ENCODE measurements at regions not wholly inside any gene's neighbourhood (a gene's known extent, or its start where the extent isn't known, plus 50 kb on each side); places are given as distances from the start of the nearest gene placed in this dataset.

- peak overlapping the region; percentile 46 for H3K27ac Mint-ChIP-seq
- H3F3A ChIP-seq (ENCODE audit: low read depth), result peaks cover 8% of the 10 kb centered on the region
- peaks cover 72% of the 10 kb centered on the region for H3K4me1 Mint-ChIP-seq
These were observed 93.9 kb downstream of the RHOB start for GRCh38 chr2:20540587-20541293.

GRCh38 chr2:20541294-20541640, 94.4 kb downstream of the RHOB start:
- H4K20me1 ChIP-seq (ENCODE audit: low read depth), result no peaks in the 10 kb centered on the region
- no peaks in the 10 kb centered on the region for H3K79me2 ChIP-seq (ENCODE audit: low read depth)
- H3K27ac ChIP-seq, result no peak overlapping the region
- H3K4me2 ChIP-seq, result no peak overlapping the region
- H3F3A ChIP-seq (ENCODE audit: low read depth), result peaks cover 8% of the 10 kb centered on the region
- H3K4me3 Mint-ChIP-seq, result no peak overlapping the region
- peaks cover 2% of the 10 kb centered on the region for H3K9me3 Mint-ChIP-seq
- no peaks in the 10 kb centered on the region for H3K27me3 ChIP-seq
- no peak for DNase-seq (ENCODE audit: low spot score)
- H3K4me3 ChIP-seq, result no peak overlapping the region
- peaks cover 69% of the 10 kb centered on the region for H3K4me1 Mint-ChIP-seq
- H3K9me3 ChIP-seq (ENCODE audit: low read depth), result no peaks in the 10 kb centered on the region
- TF ChIP-seq EZH2 (IDR thresholded peaks at IDR 0.05), result no peak
- TF ChIP-seq EZH2phosphoT487 (IDR thresholded peaks at IDR 0.05), result no peak
- TF ChIP-seq CTCF (IDR thresholded peaks at IDR 0.05), result no peak
- no peaks in the 10 kb centered on the region for H3K36me3 ChIP-seq
- peak overlapping the region; percentile 46 for H3K27ac Mint-ChIP-seq
- H3K9ac ChIP-seq, result no peak overlapping the region
- no peaks in the 10 kb centered on the region for H3K36me3 Mint-ChIP-seq
- H3K4me1 ChIP-seq, result peaks cover 20% of the 10 kb centered on the region
- H2AFZ ChIP-seq (replicated peaks), result no peak overlapping the region
- peaks cover 28% of the 10 kb centered on the region for H3K27me3 Mint-ChIP-seq (ENCODE audit: insufficient read depth, low read depth)

More at GRCh38 chr2:20540587-20541293, 93.9 kb downstream of the RHOB start:
- no peak overlapping the region for H2AFZ ChIP-seq (replicated peaks)
- no peak overlapping the region for H3K4me3 ChIP-seq
- Mint-ChIP-seq H3K9me3 (peaks cover 2% of the 10 kb centered on the region), H3K36me3 (no peaks in the 10 kb centered on the region), H3K27me3 (ENCODE audit: insufficient read depth, low read depth) (peaks cover 33% of the 10 kb centered on the region), H3K4me3 (peak overlapping the region; percentile 33)
- TF ChIP-seq EZH2 (IDR thresholded peaks at IDR 0.05) (no peak), CTCF (IDR thresholded peaks at IDR 0.05) (no peak), EZH2phosphoT487 (IDR thresholded peaks at IDR 0.05) (no peak)
- H3K36me3 ChIP-seq, result no peaks in the 10 kb centered on the region
- H3K9ac ChIP-seq, result no peak overlapping the region
- peaks cover 20% of the 10 kb centered on the region for H3K4me1 ChIP-seq
- no peak for DNase-seq (ENCODE audit: low spot score)
- no peaks in the 10 kb centered on the region for H3K79me2 ChIP-seq (ENCODE audit: low read depth)
- no peak overlapping the region for H3K4me2 ChIP-seq
- no peak overlapping the region for H3K27ac ChIP-seq
- H3K27me3 ChIP-seq, result no peaks in the 10 kb centered on the region
- no peaks in the 10 kb centered on the region for H4K20me1 ChIP-seq (ENCODE audit: low read depth)
- H3K9me3 ChIP-seq (ENCODE audit: low read depth), result no peaks in the 10 kb centered on the region

GRCh38 chr2:20541651-20542050, 94.8 kb downstream of the RHOB start:
- Mint-ChIP-seq H3K4me3 (no peak overlapping the region), H3K27ac (peak overlapping the region; percentile 29), H3K36me3 (peaks cover 2% of the 10 kb centered on the region), H3K27me3 (ENCODE audit: insufficient read depth, low read depth) (peaks cover 27% of the 10 kb centered on the region), H3K9me3 (peaks cover 5% of the 10 kb centered on the region), H3K4me1 (peaks cover 66% of the 10 kb centered on the region)
- H3K27me3 ChIP-seq, result no peaks in the 10 kb centered on the region
- H3K9ac ChIP-seq, result no peak overlapping the region
- H3K36me3 ChIP-seq, result no peaks in the 10 kb centered on the region
- H4K20me1 ChIP-seq (ENCODE audit: low read depth), result no peaks in the 10 kb centered on the region
- DNase-seq (ENCODE audit: low spot score), result no peak
- H3K79me2 ChIP-seq (ENCODE audit: low read depth), result no peaks in the 10 kb centered on the region
- no peak overlapping the region for H3K4me3 ChIP-seq
- H2AFZ ChIP-seq (replicated peaks), result no peak overlapping the region
- no peaks in the 10 kb centered on the region for H3K9me3 ChIP-seq (ENCODE audit: low read depth)
- H3K27ac ChIP-seq, result no peak overlapping the region
- H3K4me1 ChIP-seq, result peaks cover 20% of the 10 kb centered on the region
- peaks cover 8% of the 10 kb centered on the region for H3F3A ChIP-seq (ENCODE audit: low read depth)
- no peak overlapping the region for H3K4me2 ChIP-seq
- TF ChIP-seq EZH2phosphoT487 (IDR thresholded peaks at IDR 0.05) (no peak), CTCF (IDR thresholded peaks at IDR 0.05) (no peak), EZH2 (IDR thresholded peaks at IDR 0.05) (no peak)

Data from neural progenitor cell (in vitro differentiated cells).